ENCODE measurements at regions not wholly inside any gene's neighbourhood (a gene's known extent, or its start where the extent isn't known, plus 50 kb on each side); places are given as distances from the start of the nearest gene placed in this dataset.
A peak's percentile ranks its signal among the peaks of the same experiment; 100 is the strongest.

DNA sequence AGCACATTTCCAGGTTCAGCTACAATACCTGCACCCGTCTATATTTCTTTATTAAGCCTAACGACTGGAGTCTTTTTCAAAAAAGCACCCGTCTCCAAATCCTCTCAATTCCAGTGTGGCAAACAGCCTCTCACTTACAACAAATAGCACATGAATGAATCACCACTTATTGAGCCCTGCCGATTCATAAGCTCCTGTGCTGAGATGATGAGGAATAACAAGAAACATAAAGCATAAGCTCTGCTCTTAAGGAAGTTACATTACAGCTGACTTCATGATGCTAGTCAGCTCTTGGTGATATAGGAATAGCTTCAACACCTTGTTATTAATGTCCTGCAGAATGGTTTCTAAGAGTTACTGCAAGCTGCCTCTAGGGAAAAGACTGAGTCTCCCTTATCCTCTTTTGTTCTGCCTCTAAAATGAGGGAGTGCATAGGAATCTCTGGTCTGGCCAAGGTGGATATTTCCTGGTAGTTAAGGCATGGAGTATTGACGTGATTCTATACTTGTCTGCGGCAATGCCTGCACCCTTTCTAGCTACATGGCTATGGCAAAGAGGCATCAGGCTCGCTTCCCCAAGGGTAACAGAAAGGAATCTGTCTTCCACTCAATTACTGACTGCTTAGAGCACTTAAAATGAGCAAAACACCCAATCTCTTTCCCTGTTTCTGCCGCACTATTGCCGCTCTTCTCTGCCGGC, 195.7 kb downstream of the KLF12 start:
- DNase-seq (ENCODE audit: low read depth): peak; percentile 76
- H3K4me3 ChIP-seq (ENCODE audit: control insufficient read depth, low read depth, low read length): no peak overlapping the region
- TF ChIP-seq, protein P1, sequence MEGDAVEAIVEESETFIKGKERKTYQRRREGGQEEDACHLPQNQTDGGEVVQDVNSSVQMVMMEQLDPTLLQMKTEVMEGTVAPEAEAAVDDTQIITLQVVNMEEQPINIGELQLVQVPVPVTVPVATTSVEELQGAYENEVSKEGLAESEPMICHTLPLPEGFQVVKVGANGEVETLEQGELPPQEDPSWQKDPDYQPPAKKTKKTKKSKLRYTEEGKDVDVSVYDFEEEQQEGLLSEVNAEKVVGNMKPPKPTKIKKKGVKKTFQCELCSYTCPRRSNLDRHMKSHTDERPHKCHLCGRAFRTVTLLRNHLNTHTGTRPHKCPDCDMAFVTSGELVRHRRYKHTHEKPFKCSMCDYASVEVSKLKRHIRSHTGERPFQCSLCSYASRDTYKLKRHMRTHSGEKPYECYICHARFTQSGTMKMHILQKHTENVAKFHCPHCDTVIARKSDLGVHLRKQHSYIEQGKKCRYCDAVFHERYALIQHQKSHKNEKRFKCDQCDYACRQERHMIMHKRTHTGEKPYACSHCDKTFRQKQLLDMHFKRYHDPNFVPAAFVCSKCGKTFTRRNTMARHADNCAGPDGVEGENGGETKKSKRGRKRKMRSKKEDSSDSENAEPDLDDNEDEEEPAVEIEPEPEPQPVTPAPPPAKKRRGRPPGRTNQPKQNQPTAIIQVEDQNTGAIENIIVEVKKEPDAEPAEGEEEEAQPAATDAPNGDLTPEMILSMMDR (IDR thresholded peaks at IDR 0.05; ENCODE audit: control insufficient read depth, insufficient read depth, low read depth, low read length, missing control alignments): no peak

DNA sequence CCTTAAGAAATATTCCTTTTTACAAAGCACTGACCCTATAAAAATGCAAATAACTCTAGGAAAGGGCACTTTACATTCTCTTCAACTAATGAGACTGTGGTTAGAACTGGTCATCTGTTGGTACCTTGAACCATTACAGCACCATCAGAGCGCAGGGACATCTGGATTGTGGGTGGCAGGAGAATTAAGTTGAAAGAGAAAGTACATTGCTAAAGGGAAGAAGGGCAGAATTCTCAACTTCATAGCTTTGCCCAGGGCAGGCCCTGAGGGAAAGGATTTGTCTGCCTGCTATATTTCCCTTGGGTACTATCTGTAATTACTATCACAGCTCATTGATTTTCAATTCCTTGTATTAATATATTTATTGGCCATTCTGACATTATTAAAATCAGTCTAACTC, 196.8 kb downstream of the KLF12 start:
- H3K4me3 ChIP-seq (ENCODE audit: control insufficient read depth, low read depth, low read length): no peak overlapping the region
- TF ChIP-seq, protein P1 (IDR thresholded peaks at IDR 0.05; ENCODE audit: control insufficient read depth, insufficient read depth, low read depth, low read length, missing control alignments): no peak
- DNase-seq (ENCODE audit: low read depth): no peak

DNA sequence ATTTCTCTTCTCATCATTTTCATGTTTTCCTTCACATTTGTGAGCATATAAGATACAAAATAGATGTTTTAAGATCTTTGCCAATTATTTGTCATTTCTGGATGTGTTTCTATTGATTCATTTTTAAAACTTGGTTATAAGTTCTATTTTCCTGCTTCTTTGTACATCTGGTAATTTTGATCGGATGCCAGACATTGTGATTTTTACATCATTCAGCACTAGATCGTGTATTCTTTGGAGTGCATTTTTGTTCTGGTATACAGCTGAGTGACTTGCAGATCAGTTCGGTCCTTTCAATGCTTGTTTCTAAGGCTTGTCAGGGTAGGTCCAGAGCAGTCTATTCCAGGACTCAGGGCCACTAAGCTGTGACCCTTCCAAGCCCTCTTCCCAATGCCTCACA, 198.2 kb downstream of the KLF12 start:
- TF ChIP-seq, protein P1 (IDR thresholded peaks at IDR 0.05; ENCODE audit: control insufficient read depth, insufficient read depth, low read depth, low read length, missing control alignments): no peak
- no peak for DNase-seq (ENCODE audit: low read depth)
- H3K4me3 ChIP-seq (ENCODE audit: control insufficient read depth, low read depth, low read length): no peak overlapping the region

DNA sequence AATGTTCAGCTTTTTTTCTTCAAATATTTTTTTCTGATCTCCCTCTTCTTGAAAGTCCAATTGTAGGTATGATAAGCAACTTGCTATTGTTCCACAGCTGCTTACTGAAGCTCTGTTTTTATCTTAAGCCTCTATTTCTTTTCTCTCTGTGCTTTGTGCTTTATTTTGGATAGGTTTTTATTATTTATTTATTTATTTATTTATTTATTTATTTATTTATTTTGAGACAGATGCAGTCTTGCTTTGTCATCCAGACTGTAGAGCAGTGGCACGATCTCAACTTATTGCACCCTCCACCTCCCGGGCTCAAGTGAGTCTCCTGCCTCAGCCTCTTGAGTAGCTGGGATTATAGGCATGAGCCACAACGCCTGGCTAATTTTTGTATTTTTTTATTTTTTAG, 199.4 kb downstream of the KLF12 start:
- TF ChIP-seq, protein P1 (IDR thresholded peaks at IDR 0.05; ENCODE audit: control insufficient read depth, insufficient read depth, low read depth, low read length, missing control alignments): no peak
- H3K4me3 ChIP-seq (ENCODE audit: control insufficient read depth, low read depth, low read length): no peak overlapping the region
- DNase-seq (ENCODE audit: low read depth): no peak

DNA sequence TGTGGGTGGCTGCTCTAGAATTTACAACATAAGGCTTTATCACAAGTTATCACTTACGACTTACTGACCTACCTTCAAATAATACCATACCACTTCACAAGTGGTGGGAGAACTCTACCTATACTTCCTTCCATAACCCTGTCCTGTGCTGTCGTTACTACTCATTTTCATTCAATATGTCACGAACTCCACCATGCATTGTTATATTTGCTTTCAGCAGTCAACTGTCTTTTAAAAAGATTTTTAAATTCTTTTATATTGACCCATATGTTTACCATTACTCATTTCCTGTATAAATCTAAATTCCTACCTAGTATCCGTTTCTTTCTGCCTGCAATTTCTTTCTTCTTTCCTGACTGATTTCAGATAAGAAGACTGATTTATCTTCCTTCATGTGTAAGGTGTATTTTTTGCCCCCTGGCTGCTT, 200.0 kb downstream of the KLF12 start:
- DNase-seq (ENCODE audit: low read depth): no peak
- H3K4me3 ChIP-seq (ENCODE audit: control insufficient read depth, low read depth, low read length): no peak overlapping the region
- TF ChIP-seq, protein P1 (IDR thresholded peaks at IDR 0.05; ENCODE audit: control insufficient read depth, insufficient read depth, low read depth, low read length, missing control alignments): no peak

DNA sequence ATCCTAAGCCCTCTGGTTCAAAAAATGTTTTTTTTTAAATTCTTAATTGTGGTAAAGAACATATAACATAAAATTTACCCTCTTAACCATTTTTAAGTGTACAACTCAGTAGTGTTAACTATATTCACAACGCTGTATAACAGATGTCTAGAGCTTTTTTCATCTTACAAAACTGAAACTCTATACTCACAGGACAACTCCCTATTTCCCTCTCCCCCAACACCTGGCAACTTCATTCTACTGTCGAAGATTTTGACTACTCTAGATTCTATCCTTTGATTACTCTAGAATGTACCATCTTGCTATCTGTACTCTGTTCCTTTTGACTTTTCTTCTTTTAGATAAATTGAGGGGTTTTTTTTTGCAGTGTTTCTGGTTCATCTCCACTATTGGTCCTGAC, 200.4 kb downstream of the KLF12 start:
- TF ChIP-seq, protein P1 (IDR thresholded peaks at IDR 0.05; ENCODE audit: control insufficient read depth, insufficient read depth, low read depth, low read length, missing control alignments): no peak
- no peak for DNase-seq (ENCODE audit: low read depth)

More for the DNA sequence above, 200.4 kb downstream of the KLF12 start:
- H3K4me3 ChIP-seq (ENCODE audit: control insufficient read depth, low read depth, low read length): no peak overlapping the region
